GM12873 (cell line): ENCODE measurements at regions not wholly inside any gene's neighbourhood (a gene's known extent, or its start where the extent isn't known, plus 50 kb on each side); places are given as distances from the start of the nearest gene placed in this dataset.

Source experiments
- TF ChIP-seq, protein P1 (sequence below): IDR thresholded peaks from 2 replicates; pipeline ENCODE4 v1.5.1; 2012; ENCODE audit warnings: low read depth, mild to moderate bottlenecking, moderate library complexity, low read length, control low read depth; ENCODE audit not compliant: insufficient read depth; ENCODE audit errors: missing control alignments

DNA sequence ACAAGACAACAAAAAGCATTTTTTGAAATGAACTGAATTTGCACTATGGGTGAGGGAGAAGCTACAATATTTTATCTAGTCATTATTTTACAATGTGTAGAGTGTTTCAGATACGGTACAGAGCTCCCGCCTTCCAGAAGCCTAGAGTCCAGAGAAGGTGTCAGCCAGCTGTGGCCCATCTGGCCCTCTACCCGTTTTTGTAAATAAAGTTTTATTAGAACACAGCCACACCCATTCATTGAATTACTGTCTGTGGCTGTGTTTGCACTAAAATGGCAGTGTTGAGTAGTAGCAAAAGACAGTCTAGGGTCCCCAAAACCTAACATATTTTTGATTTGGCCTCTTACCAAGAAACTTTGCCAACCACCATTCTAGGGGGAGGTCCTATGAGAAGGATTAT lies 162.0 kb downstream of the JCAD start:
- TF ChIP-seq, protein P1, sequence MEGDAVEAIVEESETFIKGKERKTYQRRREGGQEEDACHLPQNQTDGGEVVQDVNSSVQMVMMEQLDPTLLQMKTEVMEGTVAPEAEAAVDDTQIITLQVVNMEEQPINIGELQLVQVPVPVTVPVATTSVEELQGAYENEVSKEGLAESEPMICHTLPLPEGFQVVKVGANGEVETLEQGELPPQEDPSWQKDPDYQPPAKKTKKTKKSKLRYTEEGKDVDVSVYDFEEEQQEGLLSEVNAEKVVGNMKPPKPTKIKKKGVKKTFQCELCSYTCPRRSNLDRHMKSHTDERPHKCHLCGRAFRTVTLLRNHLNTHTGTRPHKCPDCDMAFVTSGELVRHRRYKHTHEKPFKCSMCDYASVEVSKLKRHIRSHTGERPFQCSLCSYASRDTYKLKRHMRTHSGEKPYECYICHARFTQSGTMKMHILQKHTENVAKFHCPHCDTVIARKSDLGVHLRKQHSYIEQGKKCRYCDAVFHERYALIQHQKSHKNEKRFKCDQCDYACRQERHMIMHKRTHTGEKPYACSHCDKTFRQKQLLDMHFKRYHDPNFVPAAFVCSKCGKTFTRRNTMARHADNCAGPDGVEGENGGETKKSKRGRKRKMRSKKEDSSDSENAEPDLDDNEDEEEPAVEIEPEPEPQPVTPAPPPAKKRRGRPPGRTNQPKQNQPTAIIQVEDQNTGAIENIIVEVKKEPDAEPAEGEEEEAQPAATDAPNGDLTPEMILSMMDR: no peak

DNA sequence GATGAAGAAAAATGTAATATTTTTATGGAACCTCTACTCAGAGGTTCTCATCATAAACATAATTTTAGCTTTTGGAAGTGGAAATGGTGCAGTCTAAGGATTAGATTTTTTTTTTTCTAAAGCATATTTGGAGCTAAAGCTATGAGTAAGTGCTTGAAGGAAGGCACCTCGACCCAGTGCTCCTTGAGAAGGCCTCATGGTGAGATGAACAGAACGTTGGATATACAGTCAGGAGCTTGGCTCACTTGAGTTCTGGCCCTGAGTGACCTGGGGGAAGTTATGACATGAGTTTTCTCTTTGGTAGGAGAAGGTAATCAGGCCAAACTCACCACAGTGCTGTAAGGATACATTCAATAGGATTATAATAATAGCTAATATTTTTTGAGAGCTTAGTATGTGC lies 163.3 kb downstream of the JCAD start:
- TF ChIP-seq, protein P1: no peak

DNA sequence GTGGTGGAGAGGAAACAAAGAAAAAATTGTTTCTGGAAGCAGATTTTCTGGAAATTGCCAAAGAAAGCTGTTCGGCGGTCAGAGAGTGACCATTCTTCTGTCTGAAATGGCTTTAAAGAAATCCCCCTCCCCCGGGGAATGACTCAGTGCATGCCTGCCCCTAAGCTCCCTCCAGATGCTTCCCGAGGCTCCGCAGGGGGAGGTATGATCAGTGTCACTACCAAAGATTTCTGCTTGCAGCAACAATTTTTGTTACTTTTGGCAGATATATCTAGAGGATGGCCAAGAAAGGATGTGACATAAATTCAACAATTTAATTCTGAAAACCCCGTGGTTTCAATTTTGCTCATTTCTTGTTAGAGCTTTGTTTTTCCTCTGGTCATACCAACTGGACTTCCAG lies 163.9 kb downstream of the JCAD start:
- TF ChIP-seq, protein P1: no peak

DNA sequence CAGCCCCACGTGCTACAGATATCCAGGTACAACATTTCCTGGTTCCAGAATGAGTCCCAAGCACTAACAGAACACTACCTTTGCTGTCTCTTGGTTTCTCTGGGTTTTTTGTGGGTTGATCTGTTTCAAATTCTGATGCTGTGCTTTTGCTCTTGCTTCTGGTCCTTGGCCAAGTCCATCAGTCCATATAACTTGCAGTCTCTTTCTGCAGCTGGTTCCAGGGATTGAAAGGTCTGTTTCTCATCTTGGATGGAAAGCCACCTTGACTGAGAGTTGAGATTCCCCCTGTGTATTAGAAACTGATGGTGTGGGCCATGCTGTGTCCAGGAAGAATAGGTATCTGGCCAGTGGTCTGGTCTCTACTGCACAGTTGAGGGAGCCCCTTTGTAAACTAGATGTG lies 171.1 kb downstream of the JCAD start:
- TF ChIP-seq, protein P1: no peak

DNA sequence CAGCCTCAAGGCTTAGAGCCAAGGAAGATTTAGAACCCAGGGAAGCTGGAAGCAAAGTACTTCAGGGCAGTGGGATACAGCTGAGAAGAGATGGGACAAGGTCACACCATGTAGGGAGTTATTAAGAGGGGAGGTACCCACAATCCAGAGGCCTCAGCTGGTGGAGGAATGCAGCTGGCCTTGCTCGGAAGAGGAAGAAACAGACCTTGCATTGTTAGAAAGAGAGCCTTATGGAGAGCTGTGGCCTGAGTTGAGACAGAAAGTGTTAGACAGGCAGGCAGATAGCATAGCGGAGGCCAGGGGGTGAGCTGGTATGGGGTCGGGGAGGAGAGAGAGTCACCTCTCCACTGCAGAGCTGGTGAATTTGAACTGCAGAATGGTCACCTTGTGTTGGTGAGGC lies 173.1 kb downstream of the JCAD start:
- TF ChIP-seq, protein P1: no peak

DNA sequence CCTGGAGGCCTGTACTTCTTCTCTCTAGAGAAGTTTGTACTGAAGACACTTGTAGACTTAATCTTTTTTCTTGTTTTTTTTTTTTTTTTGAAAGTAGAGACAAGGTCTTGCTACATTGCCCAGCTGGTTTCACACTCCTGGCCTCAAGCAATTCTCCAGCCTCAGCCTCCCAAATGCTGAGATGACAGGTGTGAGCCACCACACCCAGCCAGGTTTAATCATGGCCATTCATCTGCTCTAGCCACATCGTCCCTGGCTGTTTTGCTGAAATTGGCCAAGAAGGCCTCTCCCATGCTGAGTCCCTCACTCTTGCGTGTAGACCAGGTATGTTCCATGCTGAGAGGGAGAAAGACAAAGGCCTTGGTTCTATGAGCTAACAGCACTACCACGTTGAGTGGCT lies 176.2 kb downstream of the JCAD start:
- TF ChIP-seq, protein P1: no peak

DNA sequence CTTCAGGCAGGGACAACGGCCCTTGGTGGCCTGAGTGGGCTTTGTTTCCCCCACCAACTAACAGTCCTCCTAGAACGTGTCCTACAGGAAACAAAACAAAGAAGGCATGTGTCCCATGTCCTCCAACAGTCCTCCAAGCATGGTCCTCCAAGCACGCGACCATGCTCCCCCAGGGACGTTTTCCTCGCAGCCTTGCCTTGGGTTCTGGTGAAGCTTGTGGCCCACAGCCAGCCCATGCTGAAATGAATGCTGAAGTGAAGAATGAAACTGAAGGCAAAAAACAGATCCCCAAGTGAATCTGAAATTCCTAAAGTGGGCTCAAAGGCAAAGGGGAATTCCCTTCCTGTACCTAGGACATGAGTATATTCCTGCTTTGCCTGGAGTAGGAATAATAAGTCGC lies 176.6 kb downstream of the JCAD start:
- TF ChIP-seq, protein P1: no peak
